HepG2 (cell line): ENCODE measurements at regions not wholly inside any gene's neighbourhood (a gene's known extent, or its start where the extent isn't known, plus 50 kb on each side); places are given as distances from the start of the nearest gene placed in this dataset.

ENCODE experiments used
- EHMT2 ChIP-seq: fragments of 200-600 bp; sonication (generic); IDR thresholded peaks from 2 replicates; pipeline ENCODE4 v1.7.0; 2017; ENCODE audit warnings: antibody characterized with exemption, low read depth, low read length, borderline replicate concordance
- FOXO1 ChIP-seq: sonication (generic); formaldehyde crosslinking; IDR thresholded peaks from 2 replicates; pipeline ENCODE4 v1.4.0; 2020; ENCODE audit warnings: missing genetic modification reagents
- HNRNPK ChIP-seq: fragments of 200-400 bp; formaldehyde crosslinking; IDR thresholded peaks from 2 replicates; pipeline ENCODE4 v1.6.1; 2018; ENCODE audit warnings: low read length, low read depth, moderate library complexity, mild to moderate bottlenecking; ENCODE audit not compliant: poor library complexity, severe bottlenecking
- SETDB1 ChIP-seq: sonication (generic); formaldehyde crosslinking; IDR thresholded peaks from 2 replicates; pipeline ENCODE4 v1.5.1; 2020; ENCODE audit warnings: missing genetic modification reagents, mild to moderate bottlenecking, borderline replicate concordance
- SPEN ChIP-seq: sonication (generic); formaldehyde crosslinking; IDR thresholded peaks from 2 replicates; pipeline ENCODE4 v1.5.1; 2020; ENCODE audit warnings: low read depth, mild to moderate bottlenecking, missing genetic modification reagents
- STAG1 ChIP-seq: sonication (generic); formaldehyde crosslinking; IDR thresholded peaks from 2 replicates; pipeline ENCODE4 v1.4.0; 2020; ENCODE audit warnings: missing genetic modification reagents
- ZFX ChIP-seq: sonication (generic); formaldehyde crosslinking; IDR thresholded peaks from 2 replicates; pipeline ENCODE4 v1.4.0; 2020; ENCODE audit warnings: mild to moderate bottlenecking, low read depth, missing genetic modification reagents, moderate library complexity
- ZNF569 ChIP-seq: sonication (generic); formaldehyde crosslinking; IDR thresholded peaks from 2 replicates; pipeline ENCODE4 v1.5.0; 2020; ENCODE audit warnings: mild to moderate bottlenecking, missing genetic modification reagents, moderate library complexity, borderline replicate concordance
- ZNF768 ChIP-seq: sonication (generic); formaldehyde crosslinking; IDR thresholded peaks from 2 replicates; pipeline ENCODE4 v1.4.0; 2020; ENCODE audit warnings: missing genetic modification reagents
- TF ChIP-seq, protein P1 (sequence below): sonication (generic); formaldehyde crosslinking; IDR thresholded peaks from 2 replicates; pipeline ENCODE4 v1.4.0; 2020; ENCODE audit warnings: low read depth, missing genetic modification reagents

DNA sequence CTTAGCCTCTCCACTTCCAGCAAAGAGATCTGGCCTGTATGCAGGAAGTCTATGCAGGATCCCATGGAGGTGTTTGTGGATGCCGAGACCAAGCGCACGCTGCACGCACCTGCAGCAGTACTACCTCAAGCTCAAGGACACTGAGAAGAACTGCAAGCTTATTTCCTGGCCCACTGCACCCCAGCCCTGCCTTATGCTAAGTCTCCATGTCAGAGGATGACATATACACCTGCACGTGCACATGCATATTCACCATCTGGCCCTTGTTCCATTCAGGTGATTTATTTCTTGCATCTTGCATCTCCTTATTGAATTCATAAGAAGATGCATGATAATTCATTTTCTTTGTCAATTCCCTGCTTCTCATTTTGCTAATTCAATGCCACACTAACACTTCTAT is 472.8 kb upstream of the SGCG start:
- TF ChIP-seq, protein P1, sequence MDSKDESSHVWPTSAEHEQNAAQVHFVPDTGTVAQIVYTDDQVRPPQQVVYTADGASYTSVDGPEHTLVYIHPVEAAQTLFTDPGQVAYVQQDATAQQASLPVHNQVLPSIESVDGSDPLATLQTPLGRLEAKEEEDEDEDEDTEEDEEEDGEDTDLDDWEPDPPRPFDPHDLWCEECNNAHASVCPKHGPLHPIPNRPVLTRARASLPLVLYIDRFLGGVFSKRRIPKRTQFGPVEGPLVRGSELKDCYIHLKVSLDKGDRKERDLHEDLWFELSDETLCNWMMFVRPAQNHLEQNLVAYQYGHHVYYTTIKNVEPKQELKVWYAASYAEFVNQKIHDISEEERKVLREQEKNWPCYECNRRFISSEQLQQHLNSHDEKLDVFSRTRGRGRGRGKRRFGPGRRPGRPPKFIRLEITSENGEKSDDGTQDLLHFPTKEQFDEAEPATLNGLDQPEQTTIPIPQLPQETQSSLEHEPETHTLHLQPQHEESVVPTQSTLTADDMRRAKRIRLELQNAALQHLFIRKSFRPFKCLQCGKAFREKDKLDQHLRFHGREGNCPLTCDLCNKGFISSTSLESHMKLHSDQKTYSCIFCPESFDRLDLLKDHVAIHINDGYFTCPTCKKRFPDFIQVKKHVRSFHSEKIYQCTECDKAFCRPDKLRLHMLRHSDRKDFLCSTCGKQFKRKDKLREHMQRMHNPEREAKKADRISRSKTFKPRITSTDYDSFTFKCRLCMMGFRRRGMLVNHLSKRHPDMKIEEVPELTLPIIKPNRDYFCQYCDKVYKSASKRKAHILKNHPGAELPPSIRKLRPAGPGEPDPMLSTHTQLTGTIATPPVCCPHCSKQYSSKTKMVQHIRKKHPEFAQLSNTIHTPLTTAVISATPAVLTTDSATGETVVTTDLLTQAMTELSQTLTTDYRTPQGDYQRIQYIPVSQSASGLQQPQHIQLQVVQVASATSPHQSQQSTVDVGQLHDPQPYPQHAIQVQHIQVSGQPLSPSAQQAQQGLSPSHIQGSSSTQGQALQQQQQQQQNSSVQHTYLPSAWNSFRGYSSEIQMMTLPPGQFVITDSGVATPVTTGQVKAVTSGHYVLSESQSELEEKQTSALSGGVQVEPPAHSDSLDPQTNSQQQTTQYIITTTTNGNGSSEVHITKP (CRISPR knock-in tag) = no peak
- TF ChIP-seq HNRNPK = no peak
- no peak for TF ChIP-seq EHMT2
- no peak for TF ChIP-seq STAG1 (CRISPR knock-in tag)
- no peak for TF ChIP-seq SETDB1 (CRISPR knock-in tag)
- TF ChIP-seq FOXO1 (CRISPR knock-in tag) = no peak
- no peak for TF ChIP-seq ZFX
- no peak for TF ChIP-seq ZNF569
- no peak for TF ChIP-seq SPEN (CRISPR knock-in tag)
- TF ChIP-seq ZNF768 (CRISPR knock-in tag) = no peak
